SKM-1 treated with dmso at 0.1 percent for 144 hours (cell line): ENCODE measurements at regions not wholly inside any gene's neighbourhood (a gene's known extent, or its start where the extent isn't known, plus 50 kb on each side); places are given as distances from the start of the nearest gene placed in this dataset.
A peak's percentile ranks its signal among the peaks of the same experiment; 100 is the strongest.
"Not testable (repeated sequence)": the region's sequence is repeated elsewhere in the genome, so short reads cannot be mapped to it uniquely, and the experiment has no call there.

ENCODE experiments used
- DNase-seq: peaks from one replicate; lab custom pipeline; 2025; ENCODE audit not compliant: unreplicated experiment; lab: John Stamatoyannopoulos, UW

DNA sequence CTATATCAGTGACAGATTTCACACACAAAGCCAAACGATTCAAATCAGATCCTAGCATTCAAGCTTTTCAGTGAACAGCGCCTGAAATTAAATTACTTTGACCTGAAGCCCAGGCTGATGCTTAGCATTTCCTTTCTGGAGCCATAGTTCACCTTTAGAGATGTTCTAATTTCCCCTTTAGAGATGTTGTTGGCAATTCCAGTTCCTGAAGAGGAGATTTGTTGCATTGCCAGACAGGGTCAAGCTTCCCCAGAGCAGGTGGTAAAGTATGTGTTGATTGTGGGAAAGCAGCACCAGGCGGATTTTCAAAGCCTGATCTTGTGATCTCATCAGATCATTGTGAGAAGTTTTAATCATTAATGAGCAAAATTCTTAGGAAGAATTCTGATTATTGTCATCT is 609.8 kb upstream of the KLF12 start:
- no peak for DNase-seq

DNA sequence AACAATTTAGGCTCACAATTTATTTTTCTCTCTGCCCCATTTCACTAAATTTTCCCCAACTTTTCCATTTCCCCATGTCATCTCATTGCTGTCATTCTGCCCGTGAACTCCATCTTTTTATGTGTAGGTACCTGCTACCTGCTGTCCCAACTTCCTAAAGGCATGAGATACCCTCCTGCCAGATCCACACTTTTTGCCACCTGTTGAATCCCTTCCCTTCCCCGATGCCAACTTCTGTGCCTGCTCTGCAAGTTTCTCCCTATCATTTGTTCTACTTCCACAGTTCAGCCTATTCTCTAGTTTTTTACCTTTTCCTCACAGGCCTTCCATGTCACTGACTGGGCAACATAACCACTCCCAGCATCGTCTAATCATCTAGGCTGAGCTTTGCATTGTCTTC is 607.5 kb upstream of the KLF12 start:
- no peak for DNase-seq

DNA sequence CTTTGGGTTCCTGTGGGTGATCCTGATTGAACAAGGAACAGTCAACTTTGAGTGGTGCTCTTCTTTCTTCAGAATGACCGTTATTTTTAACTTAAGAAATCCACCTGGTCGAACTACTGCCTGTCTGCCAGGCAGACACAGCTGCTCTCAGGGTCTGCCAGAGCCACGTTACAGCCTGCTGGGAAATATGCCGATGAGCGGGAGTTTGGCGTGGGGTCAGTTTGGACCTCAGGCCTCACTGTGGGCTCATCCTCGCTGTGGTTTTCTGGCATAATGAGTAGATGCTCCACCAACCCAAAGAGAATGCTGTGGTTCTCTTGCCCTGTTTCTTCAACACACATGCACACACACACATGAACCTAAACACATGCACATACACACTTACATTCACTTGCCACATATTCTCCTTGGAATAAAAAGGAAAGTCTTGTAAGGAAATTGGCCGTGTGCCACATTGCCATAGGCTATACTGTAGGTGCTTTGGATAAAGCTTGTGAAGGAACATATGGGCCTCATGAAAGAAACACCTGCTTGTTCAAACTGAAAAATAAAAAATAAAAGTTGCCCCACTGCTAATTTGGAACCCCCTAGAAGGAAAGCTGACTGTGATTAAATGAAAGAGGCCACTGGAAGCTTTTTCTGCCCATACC is 598.7 kb upstream of the KLF12 start:
- no peak for DNase-seq

DNA sequence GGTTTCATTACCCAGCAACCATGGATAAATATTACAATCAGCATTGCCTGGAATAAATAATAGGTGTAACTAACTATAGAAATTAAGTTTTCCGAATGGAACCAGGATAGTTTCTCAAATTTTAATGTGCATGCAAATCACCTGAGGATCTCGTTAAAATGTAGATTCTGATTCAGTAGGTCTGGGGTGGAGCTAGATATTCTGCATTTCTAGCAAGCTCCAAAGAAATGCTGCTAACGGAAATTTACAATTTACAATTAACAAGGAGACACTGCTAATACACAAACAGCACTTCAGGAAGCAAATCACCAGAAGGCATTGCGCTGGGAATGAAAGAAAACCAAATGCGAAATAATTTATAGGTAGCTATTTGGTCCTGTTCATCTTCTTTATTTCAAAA is 597.5 kb upstream of the KLF12 start:
- DNase-seq = no peak

DNA sequence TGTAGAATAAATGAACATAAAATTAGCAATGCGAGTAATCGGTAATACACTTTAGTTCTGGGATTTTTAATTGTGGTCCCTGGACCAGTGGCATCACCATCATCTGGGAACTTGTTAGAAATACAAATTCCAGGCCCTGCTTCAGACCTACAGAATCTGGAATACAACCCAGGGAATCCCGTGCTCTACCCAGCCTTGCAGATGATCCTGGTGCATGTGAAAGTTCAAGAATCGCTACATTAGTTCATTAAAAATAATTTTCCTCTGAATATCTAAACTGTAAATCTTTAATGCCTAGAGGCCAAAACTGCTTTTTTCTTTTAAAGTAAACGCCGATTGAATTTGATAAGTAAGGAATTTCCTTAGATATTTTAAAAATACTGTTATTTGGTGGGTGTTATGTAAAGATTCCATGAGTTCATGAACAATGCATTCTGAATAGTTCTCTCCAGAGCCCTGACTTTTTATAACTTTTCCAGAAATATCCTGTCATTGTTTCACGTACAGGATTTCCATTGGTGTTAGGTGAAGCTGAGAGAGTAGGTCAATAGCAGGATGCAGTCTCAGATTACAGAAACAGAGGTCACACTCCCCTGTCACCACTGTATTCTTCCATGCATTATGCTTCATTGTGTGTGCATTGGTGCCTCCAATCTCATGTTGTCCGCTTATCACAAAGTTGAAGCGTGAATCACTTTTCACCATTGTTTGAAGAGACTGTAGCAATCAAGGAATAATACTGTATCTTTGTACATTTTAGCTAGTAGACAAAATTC is 596.5 kb upstream of the KLF12 start:
- DNase-seq = no peak

DNA sequence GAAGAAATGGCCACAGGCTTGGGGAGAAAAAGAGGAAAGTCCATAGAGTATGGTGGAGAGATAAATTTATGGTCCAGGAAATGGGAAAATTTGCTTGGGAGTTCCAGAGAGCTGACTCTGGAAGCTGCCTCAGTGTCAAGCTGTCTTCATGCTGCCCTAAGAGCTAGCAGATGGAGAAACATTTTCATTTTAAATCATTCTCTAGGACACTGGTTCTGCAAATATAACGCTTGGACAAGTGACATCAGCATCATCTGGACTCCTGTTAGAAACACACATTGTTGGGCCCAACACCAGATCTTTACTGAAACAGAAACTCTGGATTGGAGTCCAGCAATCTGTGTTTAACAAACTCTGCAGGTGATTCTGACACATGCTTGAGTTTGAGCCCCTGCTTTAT is 592.0 kb upstream of the KLF12 start:
- no peak for DNase-seq

DNA sequence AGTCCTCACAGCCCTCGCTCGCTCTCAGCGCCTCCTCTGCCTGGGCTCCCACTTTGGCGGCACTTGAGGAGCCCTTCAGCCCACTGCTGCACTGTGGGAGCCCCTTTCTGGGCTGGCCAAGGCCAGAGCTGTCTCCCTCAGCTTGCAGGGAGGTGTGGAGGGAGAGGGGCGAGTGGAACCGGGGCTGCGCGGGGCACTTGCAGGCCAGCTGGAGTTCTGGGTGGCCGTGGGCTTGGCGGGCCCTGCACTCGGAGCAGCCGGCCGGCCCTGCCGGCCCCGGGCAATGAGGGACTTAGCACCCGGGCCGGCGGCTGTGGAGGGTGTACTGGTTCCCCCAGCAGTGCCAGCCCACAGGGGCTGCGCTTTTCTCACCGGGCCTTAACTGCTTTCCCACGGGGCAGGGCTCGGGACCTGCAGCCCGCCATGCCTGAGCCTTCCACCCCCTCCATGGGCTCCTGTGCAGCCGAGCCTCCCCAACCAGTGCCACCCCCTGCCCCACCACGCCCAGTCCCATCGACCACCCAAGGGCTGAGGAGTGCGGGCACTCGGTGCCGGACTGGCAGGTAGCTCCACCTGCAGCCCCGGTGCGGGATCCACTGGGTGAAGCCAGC is 584.1 kb upstream of the KLF12 start:
- not testable (repeated sequence) for DNase-seq

DNA sequence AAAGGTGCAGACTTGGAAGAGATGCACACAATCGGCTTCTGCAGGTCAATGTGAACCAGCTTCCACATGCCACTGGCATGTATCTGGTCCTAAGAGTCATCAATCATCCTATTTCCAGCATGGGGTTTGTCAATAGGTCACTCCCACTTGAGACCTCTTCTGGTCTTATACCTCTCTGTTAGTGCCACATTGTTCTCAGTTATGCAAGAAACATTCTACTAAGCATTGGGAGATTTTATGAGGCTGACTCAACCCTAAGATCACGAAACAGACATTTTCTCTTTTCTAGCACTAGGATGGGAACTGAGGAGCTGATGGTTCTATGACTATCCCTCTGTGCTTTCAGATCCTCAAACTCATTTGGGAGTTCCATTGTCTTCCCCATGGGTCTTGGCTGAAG is 581.5 kb upstream of the KLF12 start:
- no peak for DNase-seq

DNA sequence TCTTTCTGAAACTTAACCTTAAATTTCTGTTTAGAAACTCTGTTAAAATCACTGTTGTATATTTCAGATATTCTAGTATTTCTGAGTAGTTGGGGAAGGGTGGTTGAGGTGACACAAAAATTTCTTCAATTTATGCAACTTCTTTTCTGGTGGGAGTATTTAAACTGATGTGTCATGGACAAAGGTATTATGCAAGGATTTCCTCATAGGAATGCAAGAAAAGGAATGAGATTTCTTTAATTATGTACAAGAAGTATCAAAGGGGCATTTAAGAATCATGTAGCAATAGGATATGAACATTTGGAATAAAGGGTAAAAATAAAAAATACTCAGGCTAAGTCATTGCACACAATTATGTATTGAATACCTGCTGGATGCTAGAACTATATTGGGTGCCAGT is 575.8 kb upstream of the KLF12 start:
- DNase-seq = peak; percentile 5

DNA sequence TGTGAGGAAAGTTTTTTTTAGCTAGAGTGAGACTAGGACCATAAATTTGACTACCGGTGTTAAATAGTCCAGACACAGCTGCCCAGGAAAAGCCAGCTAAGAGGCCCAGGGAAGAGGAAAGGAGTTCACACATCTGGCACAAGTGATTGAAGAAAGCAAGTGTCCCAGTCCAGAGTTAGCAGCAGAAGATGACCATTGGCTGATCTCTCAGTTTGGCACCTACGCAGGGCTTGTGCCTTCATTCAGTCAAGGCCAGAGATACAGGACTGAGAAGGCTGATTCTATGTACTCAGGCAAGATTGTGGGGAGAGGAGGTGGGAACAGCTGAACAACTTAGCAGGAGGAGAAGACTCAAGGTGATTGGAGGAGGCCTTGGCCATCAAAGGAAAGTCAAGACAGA is 575.0 kb upstream of the KLF12 start:
- DNase-seq = no peak

DNA sequence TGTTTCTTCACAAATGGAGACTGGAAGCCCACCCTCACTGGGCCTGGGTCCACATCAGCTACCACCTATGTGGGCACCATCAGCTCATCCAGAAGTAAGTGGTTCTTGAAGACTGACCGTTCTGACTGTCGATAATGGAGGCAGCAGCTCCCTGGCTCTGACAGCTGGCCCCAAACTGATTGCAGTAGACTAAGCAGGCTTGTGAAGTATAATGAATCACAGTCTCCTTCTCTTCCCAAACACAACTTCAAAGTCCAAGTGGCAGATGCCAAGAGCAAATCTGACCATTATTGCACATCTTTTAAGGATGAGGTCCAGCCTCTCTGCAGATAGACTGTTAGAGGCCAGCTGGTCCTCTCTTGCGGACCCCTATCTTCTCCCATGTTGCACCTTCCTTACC is 574.4 kb upstream of the KLF12 start:
- no peak for DNase-seq

DNA sequence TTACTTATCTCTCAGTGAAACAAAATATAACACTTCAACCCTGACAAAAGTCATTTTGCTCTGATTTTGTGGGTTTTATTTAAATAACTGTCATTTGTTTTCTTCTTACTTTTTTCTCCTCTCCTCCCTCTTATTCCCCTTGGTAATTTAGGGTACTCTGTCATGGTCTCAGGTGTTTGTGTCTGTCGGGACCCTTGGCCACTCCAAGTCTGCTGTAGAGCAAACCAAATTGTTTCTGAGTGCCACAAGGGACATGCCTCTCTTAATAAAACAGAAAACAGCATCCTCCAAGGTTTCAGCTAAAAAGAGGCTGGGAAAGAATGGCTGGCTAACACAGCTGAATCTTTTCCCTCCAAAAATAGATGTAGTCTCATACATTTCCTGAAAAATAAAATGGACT is 573.1 kb upstream of the KLF12 start:
- no peak for DNase-seq

DNA sequence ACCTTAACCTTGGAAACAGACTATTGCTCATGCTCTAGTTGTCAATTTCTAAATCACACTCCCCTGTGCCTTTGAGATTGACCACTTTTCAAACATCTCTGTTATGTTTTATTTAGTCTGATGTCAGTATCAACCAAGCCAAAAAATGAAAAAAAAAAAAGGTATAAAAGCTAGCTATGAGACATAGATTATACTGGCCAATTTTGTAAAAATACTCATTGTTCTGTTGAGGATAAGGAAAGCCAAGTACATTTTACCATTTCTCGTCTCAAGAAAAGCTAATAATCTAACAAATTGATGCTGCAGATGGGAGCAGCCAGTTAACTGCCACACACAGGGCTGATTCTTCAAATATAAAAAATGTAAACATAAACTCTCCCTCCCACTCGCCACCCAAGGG is 572.6 kb upstream of the KLF12 start:
- DNase-seq = no peak

DNA sequence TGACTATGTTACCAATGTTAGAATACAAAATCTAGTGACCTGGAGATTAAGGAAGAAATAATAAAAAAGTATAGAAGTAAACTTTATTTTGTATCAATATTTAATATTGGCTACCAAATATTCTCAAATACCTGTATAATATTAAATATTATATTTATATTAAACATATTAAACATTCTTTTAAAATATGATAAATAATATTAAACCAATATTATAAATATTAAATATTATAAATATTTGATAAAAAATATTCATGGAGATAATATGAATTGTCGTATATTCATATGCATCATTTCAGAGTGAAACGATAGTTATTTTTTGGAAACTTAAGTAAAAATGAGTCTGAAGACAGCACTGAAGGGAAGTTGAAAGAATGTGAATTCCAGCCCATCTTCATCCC is 571.2 kb upstream of the KLF12 start:
- no peak for DNase-seq

DNA sequence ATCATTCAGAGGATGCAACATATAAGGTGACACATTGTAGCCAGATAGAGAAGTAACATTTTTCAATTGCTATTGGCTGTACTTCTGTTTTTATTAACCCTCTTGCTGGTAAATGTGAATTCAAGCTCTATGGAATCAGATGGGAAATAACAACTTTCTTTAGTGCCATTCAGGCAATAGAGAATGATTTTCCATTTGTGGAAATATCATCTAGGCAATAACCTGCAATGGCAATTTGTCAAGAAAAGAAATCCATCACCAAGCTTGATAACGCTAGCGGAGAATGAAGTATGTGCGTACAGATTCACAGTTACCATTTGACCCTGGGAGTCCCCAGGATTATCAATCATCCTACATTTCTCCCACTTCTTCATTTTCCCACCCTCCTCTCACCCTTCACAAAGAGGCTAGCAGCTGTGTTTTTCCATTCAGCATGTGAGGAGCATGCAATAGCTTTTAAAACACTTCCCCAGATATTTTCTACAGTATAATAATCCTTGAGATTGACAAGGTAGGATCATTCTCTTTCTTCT is 569.7 kb upstream of the KLF12 start:
- DNase-seq = no peak

DNA sequence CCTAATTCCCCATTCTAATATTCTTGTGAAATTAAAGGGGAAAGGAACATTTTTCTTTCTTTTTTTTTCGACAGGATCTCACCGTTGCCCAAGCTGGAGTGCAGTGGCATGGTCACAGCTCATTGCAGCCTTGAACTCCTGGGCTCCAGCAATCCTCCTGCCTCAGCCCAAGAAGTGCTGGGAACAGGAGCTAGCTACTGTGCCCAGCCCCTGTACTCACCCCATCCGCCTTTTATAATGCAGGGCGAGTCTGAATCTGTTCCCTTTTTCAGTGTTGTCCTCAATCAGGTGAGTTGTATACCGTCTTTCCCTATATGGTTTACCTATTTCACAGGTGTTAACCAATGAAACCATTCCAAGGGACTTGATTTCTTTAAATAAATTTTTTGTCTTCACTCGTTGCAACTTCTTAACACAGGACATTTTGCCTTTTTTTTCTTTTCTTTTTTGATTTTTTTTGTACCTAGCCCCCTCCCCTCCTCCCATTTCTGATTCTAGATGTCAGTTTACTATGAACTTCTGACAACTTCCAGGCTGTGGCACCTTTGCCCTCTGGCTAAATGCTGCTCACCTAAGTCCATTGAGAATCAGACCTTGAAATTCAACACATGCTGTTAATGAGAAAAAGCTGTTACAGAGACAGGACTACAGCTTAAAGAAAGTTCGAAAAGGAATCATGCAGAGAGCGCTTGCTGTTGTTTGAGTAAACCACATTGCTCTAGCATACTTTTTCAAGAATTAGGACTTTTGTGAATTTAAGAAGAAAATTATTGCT is 562.1 kb upstream of the KLF12 start:
- no peak for DNase-seq

DNA sequence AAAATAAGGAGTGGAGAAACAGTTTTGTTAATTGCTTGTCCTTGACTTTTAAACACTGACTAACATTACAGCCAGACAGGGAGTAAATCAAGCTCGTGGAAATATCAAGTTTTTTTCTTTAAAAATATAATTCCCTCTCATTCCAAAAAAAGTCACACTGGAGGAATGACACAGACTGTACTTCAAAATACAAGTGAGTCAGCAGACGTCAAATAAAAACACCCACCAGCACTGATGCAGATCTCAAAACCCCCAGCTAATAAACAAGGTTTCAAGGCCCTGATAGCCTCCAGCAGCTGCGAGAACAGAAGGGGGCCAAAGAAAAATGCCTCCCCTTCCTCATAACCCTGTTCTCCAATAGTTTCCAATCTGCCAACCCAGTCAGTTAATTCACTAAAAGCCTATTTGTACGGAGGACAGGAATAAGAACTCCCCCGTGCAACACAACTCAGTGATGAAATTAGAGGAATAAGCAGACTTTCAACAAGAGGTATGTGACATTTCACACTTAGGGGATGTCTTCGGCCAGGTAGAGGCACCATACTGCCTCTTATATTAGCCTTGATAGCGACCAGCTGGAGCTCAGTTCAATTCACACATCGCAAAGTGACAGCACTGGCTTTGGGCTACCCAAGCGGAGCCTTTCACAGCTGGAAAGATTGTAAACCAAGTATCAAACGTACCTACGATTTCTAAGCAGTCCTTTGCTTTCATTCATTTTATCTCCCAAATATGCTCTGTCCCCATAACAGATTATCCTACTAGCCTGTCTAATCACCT is 561.0 kb upstream of the KLF12 start:
- DNase-seq = no peak

DNA sequence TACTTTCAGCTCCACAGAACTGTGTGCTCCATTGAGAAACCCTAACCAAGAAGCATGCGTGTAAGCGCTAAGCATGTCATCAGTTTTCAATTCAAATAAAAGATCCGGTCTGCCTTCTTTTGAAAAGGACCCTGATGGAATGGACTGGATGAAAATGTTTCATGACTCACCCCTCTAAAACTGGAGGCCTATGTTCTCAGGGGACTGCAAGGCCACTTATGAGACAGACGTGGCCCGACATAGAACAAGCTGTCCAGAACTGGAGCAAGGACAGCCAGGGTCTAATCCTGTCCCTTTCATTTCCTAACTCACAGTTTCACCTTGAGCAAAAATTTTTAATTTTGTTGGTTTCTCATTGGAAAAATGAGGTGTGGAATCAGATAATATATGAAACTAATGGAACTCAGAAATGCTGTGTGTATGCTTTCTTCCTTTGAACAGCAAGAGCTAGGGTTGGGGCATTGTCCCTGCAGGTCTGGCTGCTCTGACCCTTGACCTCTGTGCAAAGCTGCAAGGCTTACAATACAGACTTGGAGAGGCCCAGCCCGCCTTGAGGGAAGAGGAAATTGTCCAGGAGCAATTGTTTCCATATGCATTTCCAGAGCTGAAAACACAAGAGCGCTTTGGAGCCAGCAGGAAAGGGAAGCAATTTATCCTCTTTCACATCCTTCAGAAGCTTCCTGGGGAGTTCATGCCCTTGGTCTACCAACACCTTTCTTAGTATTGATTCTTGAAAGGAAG is 553.4 kb upstream of the KLF12 start:
- no peak for DNase-seq

DNA sequence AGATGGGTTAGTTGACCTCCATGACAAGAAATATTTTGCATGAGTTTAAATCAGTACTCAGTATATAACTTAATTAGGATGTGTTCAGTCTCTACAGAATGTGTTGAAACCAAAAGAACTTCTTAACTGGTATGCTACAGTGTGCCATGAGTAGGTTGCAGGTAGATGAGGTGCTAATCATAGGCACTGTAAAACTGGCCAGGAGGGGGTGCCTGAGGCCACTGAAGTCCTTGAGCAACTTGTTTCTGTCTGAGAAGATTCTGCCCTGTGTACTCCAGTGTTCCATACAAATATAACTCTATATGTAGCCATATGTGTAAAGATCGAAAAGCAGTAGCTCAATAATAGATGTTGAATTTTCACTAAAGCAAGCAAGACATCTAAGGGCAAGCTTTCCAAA is 549.2 kb upstream of the KLF12 start:
- DNase-seq = no peak

DNA sequence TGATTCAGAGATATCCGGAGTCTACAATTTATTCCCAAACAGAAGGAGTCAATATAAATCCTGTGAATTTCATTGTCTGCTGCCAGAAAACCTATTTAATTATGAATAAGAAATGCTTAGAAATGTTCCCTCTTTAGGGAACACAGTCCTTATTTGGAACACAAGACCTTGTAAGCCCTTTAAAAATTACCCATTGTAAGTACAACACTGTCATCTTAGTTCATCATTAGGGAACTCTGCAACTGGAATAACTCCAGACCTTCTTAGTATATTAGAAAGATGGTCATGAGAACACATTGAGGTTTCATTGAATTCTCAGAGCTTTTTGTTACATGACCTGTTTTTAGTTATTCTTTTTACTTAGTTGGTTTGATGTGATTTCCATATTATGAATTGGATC is 548.5 kb upstream of the KLF12 start:
- no peak for DNase-seq
